ENCODE measurements at regions not wholly inside any gene's neighbourhood (a gene's known extent, or its start where the extent isn't known, plus 50 kb on each side); places are given as distances from the start of the nearest gene placed in this dataset.
A peak's percentile ranks its signal among the peaks of the same experiment; 100 is the strongest.

DNA sequence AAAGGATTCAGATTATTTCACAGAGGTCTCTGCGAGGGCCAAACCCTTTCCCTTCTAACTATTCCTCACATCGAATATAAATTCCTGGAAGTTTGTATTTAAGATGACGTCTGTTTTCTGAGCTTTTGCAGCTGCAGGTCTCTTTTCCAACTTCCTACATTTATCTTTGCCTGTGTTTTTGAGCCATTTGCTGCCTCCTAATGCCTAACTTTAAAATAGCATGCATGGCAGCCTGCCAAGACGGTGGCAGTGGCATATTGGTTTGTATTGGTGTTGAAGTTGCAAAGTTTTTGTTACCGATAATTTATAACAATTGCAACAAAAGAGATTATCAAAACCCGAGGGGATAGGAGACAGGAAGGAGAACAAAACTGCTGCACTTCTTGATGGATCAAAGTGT, 187.1 kb upstream of the DNAJC19 start:
- Histone ChIP-seq H3F3A (replicated peaks; ENCODE audit: insufficient read depth) (no peaks in the 10 kb centered on the region), H3K9me3 (no peaks in the 10 kb centered on the region), H3K4me2 (no peak overlapping the region), H3K4me1 (ENCODE audit: control insufficient read depth in 1 of 2, insufficient read depth in 2 of 2, low read depth in 1 of 2, low read length in 1 of 2) (no peaks in the 10 kb centered on the region), H3K4me3 (ENCODE audit: low read depth in 2 of 2, low read length in 1 of 2) (peak overlapping the region in 1 of 2 experiments; percentile 19; a peak in 1 of 4 replicates), H2AFZ (ENCODE audit: low read depth) (no peak overlapping the region), H3K9ac (no peak overlapping the region), H3K27ac (ENCODE audit: low read depth in 2 of 2, low read length in 1 of 2) (no peak overlapping the region), H3K27me3 (ENCODE audit: insufficient read depth) (no peaks in the 10 kb centered on the region), H4K20me1 (ENCODE audit: insufficient read depth) (no peaks in the 10 kb centered on the region), H3K79me2 (ENCODE audit: insufficient read depth) (no peaks in the 10 kb centered on the region), H3K9me2 (no peaks in the 10 kb centered on the region), H3K36me3 (replicated peaks in 1 of 2; ENCODE audit: control insufficient read depth in 1 of 2, insufficient read depth in 2 of 2, low read length in 1 of 2) (no peaks in the 10 kb centered on the region)
- ChIA-PET CTCF (interaction anchor here (0.6 to 1.6 kb wide), 8 partner anchors 14 to 510 kb away, joined by 3 to 5 read pairs (median 4); no protein-coding TSS in a partner anchor), POLR2A (no interaction called here)
- peak; percentile 55 for DNase-seq
- WGBS (ENCODE audit: low lambda C conversion rate): 11% methylated on average over 6 of the region's 6 CpGs
- no peak for TF ChIP-seq ZBTB33 (IDR thresholded peaks at IDR 0.05; ENCODE audit: borderline replicate concordance, low read depth)
- TF ChIP-seq, protein P1, sequence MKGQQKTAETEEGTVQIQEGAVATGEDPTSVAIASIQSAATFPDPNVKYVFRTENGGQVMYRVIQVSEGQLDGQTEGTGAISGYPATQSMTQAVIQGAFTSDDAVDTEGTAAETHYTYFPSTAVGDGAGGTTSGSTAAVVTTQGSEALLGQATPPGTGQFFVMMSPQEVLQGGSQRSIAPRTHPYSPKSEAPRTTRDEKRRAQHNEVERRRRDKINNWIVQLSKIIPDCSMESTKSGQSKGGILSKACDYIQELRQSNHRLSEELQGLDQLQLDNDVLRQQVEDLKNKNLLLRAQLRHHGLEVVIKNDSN (IDR thresholded peaks at IDR 0.05; ENCODE audit: borderline replicate concordance, low read depth): no peak
- TF ChIP-seq FOSL2 (IDR thresholded peaks at IDR 0.05; ENCODE audit: borderline replicate concordance, low read depth): no peak
- TF ChIP-seq, protein P2, sequence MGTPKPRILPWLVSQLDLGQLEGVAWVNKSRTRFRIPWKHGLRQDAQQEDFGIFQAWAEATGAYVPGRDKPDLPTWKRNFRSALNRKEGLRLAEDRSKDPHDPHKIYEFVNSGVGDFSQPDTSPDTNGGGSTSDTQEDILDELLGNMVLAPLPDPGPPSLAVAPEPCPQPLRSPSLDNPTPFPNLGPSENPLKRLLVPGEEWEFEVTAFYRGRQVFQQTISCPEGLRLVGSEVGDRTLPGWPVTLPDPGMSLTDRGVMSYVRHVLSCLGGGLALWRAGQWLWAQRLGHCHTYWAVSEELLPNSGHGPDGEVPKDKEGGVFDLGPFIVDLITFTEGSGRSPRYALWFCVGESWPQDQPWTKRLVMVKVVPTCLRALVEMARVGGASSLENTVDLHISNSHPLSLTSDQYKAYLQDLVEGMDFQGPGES (IDR thresholded peaks at IDR 0.05; ENCODE audit: low read depth, low read length): no peak
- peak; percentile 70 for TF ChIP-seq CTCF (IDR thresholded peaks at IDR 0.05)
- TF ChIP-seq, protein P3, sequence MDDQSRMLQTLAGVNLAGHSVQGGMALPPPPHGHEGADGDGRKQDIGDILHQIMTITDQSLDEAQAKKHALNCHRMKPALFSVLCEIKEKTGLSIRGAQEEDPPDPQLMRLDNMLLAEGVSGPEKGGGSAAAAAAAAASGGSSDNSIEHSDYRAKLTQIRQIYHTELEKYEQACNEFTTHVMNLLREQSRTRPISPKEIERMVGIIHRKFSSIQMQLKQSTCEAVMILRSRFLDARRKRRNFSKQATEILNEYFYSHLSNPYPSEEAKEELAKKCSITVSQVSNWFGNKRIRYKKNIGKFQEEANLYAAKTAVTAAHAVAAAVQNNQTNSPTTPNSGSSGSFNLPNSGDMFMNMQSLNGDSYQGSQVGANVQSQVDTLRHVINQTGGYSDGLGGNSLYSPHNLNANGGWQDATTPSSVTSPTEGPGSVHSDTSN (IDR thresholded peaks at IDR 0.05): no peak
- TF ChIP-seq GATA2 (CRISPR knock-in tag; IDR thresholded peaks at IDR 0.05): no peak
- TF ChIP-seq MXI1 (IDR thresholded peaks at IDR 0.05; ENCODE audit: low read depth, low read length): no peak
- TF ChIP-seq RXRA (IDR thresholded peaks at IDR 0.05; ENCODE audit: borderline replicate concordance, low read depth): no peak
- no peak for TF ChIP-seq FOXJ3 (CRISPR knock-in tag; IDR thresholded peaks at IDR 0.05)
- TF ChIP-seq, protein P4, sequence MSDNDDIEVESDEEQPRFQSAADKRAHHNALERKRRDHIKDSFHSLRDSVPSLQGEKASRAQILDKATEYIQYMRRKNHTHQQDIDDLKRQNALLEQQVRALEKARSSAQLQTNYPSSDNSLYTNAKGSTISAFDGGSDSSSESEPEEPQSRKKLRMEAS (IDR thresholded peaks at IDR 0.05; ENCODE audit: low read depth): no peak
- TF ChIP-seq, protein P5, sequence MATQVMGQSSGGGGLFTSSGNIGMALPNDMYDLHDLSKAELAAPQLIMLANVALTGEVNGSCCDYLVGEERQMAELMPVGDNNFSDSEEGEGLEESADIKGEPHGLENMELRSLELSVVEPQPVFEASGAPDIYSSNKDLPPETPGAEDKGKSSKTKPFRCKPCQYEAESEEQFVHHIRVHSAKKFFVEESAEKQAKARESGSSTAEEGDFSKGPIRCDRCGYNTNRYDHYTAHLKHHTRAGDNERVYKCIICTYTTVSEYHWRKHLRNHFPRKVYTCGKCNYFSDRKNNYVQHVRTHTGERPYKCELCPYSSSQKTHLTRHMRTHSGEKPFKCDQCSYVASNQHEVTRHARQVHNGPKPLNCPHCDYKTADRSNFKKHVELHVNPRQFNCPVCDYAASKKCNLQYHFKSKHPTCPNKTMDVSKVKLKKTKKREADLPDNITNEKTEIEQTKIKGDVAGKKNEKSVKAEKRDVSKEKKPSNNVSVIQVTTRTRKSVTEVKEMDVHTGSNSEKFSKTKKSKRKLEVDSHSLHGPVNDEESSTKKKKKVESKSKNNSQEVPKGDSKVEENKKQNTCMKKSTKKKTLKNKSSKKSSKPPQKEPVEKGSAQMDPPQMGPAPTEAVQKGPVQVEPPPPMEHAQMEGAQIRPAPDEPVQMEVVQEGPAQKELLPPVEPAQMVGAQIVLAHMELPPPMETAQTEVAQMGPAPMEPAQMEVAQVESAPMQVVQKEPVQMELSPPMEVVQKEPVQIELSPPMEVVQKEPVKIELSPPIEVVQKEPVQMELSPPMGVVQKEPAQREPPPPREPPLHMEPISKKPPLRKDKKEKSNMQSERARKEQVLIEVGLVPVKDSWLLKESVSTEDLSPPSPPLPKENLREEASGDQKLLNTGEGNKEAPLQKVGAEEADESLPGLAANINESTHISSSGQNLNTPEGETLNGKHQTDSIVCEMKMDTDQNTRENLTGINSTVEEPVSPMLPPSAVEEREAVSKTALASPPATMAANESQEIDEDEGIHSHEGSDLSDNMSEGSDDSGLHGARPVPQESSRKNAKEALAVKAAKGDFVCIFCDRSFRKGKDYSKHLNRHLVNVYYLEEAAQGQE (IDR thresholded peaks at IDR 0.05; ENCODE audit: low read depth, low read length): no peak
- TF ChIP-seq JUND (IDR thresholded peaks at IDR 0.05): no peak
- no peak for TF ChIP-seq EP300 (IDR thresholded peaks at IDR 0.05; ENCODE audit: borderline replicate concordance in 1 of 2, low read depth in 1 of 2, low read length in 1 of 2)
- TF ChIP-seq NRF1 (IDR thresholded peaks at IDR 0.05; ENCODE audit: low read depth, low read length): no peak
- TF ChIP-seq RAD21 (IDR thresholded peaks at IDR 0.05; ENCODE audit: low read length): peak; percentile 78
- TF ChIP-seq RCOR1 (IDR thresholded peaks at IDR 0.05; ENCODE audit: low read length): 0 out of 2 replicates have a peak, but pooled peaks have one; percentile 8
- TF ChIP-seq GABPA (IDR thresholded peaks at IDR 0.05; ENCODE audit: low read depth): no peak
- no peak for TF ChIP-seq RFX5 (IDR thresholded peaks at IDR 0.05; ENCODE audit: low read length)
- TF ChIP-seq NFIC (IDR thresholded peaks at IDR 0.05; ENCODE audit: borderline replicate concordance): peak; percentile 73
- TF ChIP-seq SMC3 (IDR thresholded peaks at IDR 0.05; ENCODE audit: low read depth, low read length): peak; percentile 56
- no peak for TF ChIP-seq SIN3A (IDR thresholded peaks at IDR 0.05; ENCODE audit: borderline replicate concordance, low read depth, low read length)
- TF ChIP-seq POLR2AphosphoS5 (IDR thresholded peaks at IDR 0.05; ENCODE audit: low read depth, low read length): no peak
- no peak for TF ChIP-seq FOXM1 (IDR thresholded peaks at IDR 0.05; ENCODE audit: low read depth)

Data from SK-N-SH (cell line).